VCaP (cell line): ENCODE measurements at regions not wholly inside any gene's neighbourhood (a gene's known extent, or its start where the extent isn't known, plus 50 kb on each side); places are given as distances from the start of the nearest gene placed in this dataset.
A peak's percentile ranks its signal among the peaks of the same experiment; 100 is the strongest.

ENCODE experiments used
- H3K27ac ChIP-seq: fragments of 450-650 bp; 2 replicates; pipeline ENCODE4 v1.5.1; 2017
- TF ChIP-seq, protein P1 (sequence below): fragments of 450-650 bp; conservative IDR thresholded peaks from 2 replicates; pipeline ENCODE4 v1.5.1; 2017; ENCODE audit warnings: mild to moderate bottlenecking, moderate library complexity

DNA sequence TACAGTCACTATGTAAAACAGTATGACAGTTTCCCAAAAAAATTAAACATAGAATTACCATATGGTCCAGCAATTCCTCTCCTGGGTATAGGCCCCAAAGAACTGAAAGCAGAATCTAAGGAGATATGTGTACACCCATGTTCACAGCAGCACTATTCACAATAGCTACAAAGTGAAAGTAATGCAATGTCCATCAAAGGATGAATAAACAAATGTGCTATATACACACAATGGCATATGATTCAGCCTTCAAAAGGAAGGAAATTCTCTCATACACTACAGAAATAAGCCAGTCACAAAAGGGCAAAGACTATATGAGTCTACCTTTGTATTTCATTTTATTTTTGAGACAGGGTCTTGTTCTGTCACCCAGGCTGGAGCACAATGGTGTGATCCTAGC is 120.4 kb downstream of the TOMM20 start:
- no peak overlapping the region for H3K27ac ChIP-seq

DNA sequence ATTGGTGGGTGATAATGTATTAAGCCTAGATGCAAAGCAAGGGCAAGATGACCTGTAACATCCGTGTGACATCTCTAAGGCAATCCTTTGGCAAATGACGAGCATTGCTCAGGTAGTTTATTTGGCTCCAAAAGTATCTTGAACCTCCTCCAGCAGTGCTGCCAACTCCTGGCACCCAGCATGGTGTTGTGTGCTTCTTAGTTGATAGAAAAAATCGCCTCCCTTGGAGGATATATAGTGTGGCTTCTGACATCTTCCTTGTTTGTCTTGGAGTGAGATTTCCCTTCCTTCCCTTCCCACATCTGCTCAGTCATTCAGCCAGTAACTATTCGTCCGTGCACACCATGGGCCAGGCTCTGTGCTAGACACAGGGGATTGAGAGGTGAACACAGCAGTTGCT is 121.8 kb downstream of the TOMM20 start:
- peak overlapping the region; percentile 37; the same call in 1 of the 2 replicates for H3K27ac ChIP-seq

More for the DNA sequence above, 120.4 kb downstream of the TOMM20 start:
- TF ChIP-seq, protein P1, sequence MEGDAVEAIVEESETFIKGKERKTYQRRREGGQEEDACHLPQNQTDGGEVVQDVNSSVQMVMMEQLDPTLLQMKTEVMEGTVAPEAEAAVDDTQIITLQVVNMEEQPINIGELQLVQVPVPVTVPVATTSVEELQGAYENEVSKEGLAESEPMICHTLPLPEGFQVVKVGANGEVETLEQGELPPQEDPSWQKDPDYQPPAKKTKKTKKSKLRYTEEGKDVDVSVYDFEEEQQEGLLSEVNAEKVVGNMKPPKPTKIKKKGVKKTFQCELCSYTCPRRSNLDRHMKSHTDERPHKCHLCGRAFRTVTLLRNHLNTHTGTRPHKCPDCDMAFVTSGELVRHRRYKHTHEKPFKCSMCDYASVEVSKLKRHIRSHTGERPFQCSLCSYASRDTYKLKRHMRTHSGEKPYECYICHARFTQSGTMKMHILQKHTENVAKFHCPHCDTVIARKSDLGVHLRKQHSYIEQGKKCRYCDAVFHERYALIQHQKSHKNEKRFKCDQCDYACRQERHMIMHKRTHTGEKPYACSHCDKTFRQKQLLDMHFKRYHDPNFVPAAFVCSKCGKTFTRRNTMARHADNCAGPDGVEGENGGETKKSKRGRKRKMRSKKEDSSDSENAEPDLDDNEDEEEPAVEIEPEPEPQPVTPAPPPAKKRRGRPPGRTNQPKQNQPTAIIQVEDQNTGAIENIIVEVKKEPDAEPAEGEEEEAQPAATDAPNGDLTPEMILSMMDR: no peak

DNA sequence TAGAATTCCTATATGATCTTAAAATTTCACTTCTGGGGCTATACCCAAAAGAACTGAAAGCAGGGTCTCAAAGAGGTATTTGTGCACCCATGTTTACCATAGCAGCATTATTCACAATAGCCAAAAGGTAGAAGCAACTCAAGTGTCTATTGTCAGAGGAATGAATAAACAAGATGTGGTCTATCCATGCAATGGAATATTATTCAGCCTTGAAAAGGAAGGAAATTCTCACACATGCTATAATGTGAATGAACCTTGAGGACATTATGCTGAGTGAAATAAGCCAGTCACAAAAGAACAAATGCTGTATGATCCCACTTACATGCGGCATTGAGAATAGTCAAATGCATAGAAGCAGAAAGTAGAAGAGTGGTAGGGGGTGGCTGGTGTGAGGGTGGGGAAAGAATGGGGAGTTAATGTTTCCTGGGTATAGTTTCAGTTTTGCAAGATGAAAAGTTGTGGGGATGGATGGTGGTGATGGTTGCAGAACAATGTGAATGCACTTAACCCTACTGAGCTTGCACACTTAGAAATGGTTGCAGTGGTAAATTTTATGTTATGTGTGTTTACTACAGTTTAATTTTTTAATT is 122.4 kb downstream of the TOMM20 start:
- no peak overlapping the region for H3K27ac ChIP-seq
- TF ChIP-seq, protein P1: no peak

More for the DNA sequence above, 121.8 kb downstream of the TOMM20 start:
- TF ChIP-seq, protein P1: no peak

DNA sequence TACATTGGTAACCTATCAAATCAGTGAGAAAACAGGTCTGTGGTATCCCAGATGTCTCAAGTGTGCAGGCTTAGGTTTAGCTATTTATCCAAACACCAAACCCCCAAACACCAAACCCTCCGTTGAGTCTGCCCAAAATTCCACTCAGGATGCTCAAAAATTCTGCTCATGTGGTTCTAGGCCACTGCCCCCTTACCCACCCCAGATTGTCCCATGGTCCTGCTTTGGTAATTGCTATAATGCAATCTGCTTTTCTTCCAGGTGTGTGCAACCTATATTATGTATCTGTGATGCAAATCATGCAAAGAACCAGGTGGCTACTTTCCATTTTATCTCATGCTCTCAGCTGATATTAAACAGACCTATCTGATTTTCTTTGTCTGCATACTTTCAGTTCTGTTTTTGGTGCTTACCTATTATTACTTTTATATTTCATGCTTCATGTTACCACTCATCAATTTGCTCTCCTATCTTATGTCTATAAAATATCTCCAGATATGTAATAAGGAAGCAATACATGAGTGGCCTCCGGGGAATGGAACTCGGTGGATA is 123.7 kb downstream of the TOMM20 start:
- TF ChIP-seq, protein P1: no peak
- H3K27ac ChIP-seq: no peak overlapping the region

DNA sequence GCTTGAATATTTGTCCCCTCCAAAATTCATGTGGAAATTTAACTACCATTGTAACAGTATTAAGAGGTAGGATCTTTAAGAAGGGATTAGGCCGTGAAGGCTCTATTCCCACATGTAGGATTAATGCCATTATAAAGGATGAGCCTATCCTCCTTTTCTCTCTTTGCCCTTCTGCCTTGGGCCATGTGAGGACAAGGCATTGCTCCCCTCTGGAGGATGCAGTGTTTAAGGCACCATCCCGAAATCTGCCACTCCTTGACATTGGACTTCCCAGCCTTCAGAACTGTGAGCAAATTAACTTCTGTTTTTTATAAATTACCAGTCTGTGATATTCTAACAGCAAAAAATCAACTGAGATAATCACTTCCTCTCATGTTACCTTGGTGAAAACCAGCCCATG is 124.4 kb downstream of the TOMM20 start:
- no peak overlapping the region for H3K27ac ChIP-seq
- TF ChIP-seq, protein P1: no peak

DNA sequence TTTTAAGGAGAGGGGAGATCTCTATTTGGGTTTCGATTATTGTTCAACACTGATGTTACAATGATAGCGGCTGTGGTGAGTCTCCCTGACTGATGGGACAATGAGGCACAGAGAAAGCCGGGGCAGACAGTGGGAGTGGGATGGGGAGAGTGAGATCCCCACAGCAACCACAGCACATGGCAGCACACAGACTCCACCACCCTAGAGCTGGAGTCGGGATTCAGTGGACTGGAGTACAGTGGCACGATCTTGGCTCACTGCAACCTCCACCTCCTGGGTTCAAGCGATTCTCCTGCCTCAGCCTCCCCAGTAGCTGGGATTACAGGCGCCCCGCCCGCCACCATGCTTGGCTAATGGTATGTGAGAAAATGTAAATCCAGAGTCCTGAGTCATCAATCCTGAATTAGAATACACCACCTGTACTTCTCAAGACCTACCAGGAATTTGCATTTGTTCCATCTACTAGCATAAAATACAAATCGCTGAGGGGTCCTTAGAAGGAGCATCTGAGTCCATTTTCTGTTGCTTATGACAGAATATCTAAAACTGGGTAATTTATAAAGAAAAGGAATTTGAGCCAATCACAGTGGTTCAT is 125.8 kb downstream of the TOMM20 start:
- H3K27ac ChIP-seq: no peak overlapping the region
- TF ChIP-seq, protein P1: no peak

DNA sequence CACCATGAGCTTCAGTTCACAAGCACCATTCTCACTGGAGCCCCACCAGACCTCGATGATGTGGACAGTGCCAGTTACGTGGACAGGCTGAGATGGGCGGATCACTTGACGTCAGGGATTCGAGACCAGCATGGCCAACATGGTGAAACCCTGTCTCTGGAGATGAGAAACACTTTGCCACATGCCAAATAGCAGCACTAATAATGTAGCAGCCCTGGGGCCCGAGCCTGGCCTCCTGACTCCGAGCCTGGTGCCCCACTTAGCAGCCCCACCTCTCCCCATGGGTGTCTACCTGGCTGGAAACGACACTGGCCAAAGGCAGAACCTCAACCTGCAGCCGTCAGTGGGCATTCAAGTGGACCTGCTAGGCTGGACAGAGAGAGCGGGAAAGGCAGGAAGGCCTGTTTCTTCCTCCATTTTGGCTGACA is 129.1 kb downstream of the TOMM20 start:
- H3K27ac ChIP-seq: no peak overlapping the region
- TF ChIP-seq, protein P1: no peak
